Activated T-cell treated with anti-CD3 and anti-CD28 coated beads for 48 hours (primary cell): ENCODE measurements at regions not wholly inside any gene's neighbourhood (a gene's known extent, or its start where the extent isn't known, plus 50 kb on each side); places are given as distances from the start of the nearest gene placed in this dataset.
"Not testable (repeated sequence)": the region's sequence is repeated elsewhere in the genome, so short reads cannot be mapped to it uniquely, and the experiment has no call there.

Experiments
- DNase-seq: peaks from one replicate; pipeline ENCODE4 v3.0.0-alpha.2; 2020; ENCODE audit warnings: low read depth

GRCh38 chr12:68984796-68985573, 52.0 kb upstream of the CPM start:
- no peak for DNase-seq

DNA sequence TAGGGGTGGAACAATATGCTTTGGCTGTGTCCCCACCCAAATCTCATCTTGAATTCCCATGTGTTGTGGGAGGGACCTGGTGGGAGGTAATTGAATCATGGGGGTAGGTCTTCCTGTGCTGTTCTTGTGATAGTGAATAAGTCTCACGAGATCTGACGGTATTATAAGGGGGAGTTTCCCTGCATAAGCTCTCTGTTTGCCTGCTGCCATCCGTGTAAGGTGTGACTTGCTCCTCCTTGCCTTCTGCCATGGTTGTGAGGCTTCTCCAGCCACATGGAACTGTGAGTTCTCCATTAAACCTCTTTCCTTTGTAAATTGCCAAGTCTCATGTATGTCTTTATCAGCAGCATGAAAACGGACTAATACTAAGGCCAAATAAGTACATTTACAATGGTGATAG, 64.6 kb upstream of the CPM start:
- not testable (repeated sequence) for DNase-seq

- no peak for DNase-seq
These were observed 65.1 kb upstream of the CPM start for GRCh38 chr12:68998041-68998440.

- no peak for DNase-seq
These were observed 67.1 kb upstream of the CPM start for GRCh38 chr12:69000074-69000473.

DNA sequence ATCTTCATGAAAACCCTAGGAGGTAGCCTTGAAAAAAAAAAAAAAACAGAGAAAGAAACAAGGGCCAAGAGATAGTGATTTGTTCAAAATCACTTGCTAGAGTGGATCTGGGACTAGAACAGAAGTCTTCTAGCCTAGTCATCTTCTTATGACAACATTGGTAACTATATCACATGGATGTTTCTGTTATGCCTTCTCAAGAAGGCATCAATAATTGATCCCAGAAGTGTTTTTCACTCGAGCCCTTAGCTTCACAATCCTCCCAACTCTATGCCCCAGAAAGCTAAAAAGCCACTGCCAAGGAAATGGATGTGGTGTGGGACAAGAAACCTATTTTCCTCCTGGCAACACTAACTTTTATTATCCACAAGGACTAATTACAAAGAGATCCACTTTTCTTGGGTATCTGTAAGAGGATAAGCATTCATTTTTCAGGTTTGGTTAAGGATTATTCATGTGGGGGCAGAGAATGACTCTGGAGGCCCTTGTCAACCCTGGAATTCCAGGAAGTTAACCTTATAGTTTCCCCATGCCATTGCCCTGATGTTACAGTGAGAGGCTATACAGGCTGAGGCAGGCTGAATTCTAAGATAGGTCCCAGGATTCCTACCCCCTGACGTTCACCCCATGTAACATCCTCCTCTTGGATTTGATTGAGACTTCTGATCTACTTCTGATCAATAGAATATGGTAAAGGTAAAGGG, 67.7 kb upstream of the CPM start:
- DNase-seq, result no peak

DNA sequence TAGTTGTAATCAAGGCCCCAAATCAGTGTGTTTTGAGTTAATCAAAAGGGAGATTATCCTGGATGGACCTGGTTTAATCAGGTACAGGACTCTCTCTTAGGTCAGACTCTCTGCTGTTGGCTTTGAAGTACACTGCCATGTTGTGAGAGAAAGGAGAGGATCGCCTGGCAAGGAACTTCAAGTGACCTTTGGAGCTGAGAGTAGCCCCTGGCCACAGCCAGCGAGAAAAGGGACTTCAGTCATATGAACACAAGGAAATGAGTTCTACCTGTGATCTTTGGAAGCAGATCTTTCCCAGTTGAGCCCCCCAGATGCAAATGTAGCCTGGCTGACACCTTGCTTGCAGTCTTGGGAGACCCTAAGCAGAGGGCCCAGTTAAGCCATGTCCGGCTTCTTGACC, 68.3 kb upstream of the CPM start:
- no peak for DNase-seq

DNA sequence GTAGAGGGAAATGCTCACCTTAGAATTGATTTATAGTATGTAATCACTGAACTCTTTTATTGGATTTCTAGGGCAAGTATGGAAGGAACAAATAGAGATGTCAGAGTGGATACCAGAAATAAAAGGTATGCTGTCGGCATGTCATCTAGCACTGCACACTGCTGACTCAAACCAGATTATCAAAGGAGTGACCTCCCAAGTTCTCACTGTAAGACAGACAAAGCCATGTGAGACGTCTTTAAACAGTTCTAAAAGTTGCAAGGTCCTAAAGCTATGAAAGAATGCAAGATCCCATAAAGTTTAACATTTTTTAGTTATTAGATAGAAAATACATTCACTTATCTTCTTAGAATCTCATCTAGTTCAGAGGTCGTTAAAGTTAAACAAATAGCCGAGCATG, 70.0 kb upstream of the CPM start:
- no peak for DNase-seq

DNA sequence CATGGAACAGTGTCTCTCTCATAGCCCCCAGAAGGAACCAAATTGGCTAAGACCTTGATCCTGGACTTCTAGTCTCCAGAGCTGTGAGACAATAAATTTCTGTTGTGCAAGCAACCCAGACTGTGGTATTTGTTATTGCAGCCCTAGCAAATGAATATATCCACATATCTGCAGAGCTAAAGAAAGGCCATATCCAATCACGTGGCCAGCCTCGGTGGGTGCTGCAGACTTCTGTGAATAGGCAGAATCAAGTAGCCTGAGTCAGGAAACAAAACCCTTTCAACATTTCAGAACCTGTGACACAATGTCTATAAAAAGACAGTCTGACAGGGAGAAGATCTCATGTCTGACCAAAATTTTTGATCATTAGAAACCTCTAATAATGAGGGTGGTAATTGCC, 71.0 kb upstream of the CPM start:
- no peak for DNase-seq

DNA sequence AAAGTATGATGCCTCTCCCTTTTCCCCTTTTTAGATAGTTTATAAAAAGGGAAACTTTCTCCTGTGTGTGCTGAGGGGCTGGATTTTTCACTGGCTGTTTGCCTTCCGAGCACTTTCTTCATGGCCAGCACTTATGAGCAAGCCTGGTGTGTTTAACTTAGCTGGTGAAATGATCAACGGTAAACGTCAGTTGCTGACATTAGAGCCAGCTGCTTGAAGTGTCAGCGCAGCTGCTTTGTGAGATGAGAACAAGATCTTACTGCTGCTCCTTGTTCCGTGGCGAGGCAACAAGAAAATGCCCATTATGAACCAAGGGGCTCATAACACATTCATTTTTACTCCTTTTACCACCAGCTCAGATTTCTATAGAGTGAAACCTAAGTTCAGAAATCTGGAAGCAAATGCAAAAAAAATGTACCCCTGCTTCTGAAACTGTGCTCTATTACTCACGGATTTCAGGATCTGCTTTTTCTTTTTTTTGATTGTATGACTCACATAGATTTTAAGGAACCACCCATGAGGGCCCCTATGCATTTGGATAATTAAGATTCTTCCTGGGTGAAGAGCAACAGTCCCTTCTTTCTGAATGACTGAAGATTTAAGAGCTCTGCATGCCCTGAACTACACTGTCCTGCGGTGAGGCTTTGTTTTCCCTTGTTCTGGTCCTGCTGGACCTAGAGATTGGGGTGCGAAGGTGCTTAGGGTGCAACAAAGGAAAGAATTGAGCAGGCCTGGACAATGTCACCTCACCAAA, 74.3 kb upstream of the CPM start:
- DNase-seq, result no peak

DNA sequence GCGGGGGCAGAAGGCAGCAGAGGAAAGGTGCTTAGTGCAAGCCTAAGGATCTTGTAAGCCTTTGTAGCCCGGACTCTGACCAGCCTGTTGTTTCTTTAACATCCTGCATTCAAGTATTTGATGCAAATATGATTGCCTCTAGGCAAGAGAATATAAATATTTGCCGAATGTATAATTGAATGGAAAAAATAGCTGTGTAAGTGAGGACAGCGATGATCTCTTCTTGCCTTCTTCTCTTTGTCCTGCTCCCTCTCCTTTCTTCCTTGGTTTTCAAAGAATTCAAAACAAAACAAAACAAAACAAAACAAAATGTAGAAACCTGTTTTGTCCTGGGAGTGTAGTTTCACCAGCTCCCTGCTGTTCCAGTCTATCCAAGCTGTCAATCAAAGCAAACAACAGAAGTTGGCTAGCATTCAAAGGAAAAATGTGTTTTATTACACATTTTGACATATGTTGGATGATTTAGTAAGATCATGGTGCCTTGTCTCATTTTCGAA, 74.9 kb upstream of the CPM start:
- no peak for DNase-seq

DNA sequence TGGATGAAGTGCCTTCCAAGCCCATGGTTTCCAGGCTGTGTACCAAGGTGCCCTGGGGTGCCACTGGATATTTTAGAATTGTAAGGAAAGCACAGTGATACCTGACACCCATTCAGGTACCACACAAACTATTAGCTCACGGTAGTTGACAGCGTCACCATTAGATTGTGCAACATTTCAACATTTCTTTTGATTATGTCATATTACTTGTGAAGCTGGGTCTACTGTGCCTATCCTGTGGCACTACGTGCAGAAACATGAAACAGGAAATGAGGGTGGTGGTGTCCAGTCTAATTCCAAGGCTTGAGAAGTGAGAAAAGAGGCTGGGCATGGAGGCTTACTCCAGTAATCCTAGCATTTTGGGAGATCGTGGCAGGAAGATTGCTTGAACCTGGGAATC, 75.5 kb upstream of the CPM start:
- no peak for DNase-seq

DNA sequence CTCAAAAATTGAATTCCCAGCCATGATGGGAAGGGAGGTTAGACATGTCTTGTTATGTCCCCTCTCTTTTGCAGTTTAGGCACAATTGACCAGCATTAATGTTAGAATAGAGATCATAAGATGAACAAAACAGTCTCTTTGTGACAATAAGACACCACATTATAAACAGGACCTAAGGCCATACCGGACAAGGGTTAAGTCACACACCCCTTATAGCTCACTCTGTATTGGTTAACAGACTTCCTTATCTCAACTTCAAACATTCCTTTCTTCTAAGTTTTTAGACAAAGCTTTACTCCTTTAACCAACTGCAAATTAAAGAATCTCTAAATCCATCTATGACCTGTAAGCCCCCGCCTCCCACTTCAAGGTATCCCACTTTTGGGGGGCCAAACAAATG, 81.1 kb upstream of the CPM start:
- no peak for DNase-seq

DNA sequence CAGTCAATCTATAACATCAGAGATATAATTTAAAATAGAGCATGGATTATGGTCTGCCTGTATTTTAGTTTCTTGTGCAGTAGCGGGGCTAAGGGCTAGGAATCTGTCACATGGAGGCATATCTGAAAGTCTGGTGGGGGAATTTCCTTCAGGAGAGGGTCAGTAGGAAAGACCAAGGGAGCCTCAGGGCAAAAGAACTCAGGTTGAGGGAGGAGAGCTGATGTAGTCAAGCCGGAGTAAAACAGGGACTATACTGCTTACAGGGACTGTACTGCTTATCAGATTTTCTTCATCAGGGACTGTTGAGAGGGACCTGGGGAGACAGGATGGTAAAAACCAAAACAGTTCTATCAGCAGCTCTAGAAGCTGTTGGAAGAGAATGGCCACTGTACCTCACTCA, 82.0 kb upstream of the CPM start:
- no peak for DNase-seq

GRCh38 chr12:69015831-69016230, 82.9 kb upstream of the CPM start:
- no peak for DNase-seq

GRCh38 chr12:69019082-69019481, 86.1 kb upstream of the CPM start:
- no peak for DNase-seq

DNA sequence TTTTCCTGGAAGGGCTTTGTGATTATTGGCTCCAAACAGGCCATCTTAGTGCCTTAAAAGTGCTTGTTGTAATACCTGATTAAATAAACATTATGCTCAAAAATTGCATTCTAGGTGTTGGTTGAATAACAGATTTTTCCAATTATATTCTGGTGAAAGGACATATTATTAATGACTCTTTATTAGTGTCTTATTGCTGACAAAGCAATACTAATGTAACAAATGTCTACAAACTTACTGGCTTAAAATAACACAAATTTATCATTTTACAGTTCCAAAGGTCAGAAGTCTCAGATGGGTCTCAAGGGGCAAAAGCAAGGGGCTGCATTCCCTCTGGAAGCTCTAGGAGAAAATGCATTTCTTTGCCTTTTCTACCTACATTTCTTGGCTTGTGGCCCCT, 86.9 kb upstream of the CPM start:
- DNase-seq, result no peak

DNA sequence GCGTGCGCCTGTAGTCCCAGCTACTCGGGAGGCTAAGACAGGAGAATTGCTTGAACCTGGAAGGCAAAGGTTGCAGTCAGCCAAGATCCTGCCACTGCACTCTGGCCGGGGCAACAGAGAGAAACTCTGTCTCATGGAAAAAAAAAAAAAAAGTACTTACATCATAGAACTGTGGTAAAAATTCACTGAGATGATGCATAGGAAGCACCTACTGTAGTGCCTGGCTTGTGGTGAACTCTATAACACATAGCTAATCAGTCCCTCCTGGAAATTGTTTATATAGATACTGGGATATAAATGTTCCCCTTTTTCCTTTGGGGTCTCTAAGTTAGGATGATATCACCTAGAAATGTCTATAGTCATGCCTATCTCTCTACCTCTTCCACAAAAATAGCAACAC, 89.7 kb upstream of the CPM start:
- no peak for DNase-seq

- no peak for DNase-seq
These were observed 90.9 kb upstream of the CPM start for GRCh38 chr12:69023840-69024239.

- DNase-seq, result no peak
These were observed 91.4 kb upstream of the CPM start for GRCh38 chr12:69024413-69024812.

DNA sequence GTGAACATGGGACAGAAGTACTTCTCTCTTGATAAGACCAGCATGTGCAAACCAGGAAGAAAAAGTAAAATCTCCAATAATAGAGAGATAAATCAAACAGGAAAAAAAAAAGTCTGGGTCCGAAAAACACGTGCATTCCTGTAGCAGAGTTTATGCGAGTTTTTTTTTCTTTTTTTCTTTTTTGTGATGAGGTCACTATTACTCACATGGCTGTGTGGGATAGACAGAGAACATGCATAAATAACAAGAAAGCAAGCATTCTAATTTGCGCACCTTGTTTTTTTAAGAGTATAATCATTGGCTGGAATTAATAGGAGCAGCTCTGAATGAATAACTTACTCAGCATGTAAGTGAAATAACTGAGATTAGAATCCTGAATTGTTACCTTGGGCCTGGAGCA, 91.9 kb upstream of the CPM start:
- no peak for DNase-seq

DNA sequence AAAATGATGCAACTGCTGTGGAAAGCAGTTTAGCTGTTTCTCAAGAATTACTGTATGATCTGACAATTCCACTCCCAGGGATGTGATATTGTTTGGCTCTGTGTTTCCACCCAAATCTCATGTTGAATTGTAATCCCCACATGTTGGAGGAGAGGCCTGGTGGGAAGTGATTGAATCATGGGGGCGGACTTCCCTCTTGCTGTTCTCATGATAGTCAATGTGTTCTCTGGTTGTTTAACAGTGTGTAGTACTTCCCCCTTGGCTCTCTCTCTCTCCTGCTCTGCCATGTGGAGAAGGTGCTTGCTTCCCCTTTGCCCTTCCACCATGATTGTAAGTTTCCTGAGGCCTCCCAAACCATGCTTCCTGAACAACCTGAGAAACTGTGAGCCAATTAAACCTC, 93.4 kb upstream of the CPM start:
- DNase-seq, result no peak

DNA sequence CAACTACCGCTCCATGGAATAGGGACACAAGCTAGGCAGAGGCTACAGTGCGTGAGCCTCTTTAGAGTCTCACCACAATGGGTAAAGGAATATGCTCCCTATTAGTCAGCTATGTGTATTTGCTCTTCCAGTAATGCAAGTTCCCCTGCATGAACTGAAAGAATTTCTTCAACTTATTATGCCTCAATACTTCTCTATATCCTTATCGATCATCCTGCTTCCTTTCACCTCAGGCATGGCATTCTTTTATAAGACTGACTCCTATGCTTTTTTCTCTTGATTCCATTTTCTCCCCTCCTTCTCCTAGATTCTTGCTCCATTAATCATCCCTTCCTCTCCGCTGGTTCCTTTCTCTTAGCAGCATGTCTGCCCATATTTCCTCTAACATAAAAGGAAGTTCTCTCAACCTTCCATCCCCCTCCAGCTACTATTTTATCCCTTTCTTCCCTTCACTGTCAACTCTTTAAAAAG, 94.5 kb upstream of the CPM start:
- no peak for DNase-seq
